OCI-LY1 (cell line): ENCODE measurements at regions not wholly inside any gene's neighbourhood (a gene's known extent, or its start where the extent isn't known, plus 50 kb on each side); places are given as distances from the start of the nearest gene placed in this dataset.

Source experiments
- CTCF ChIP-seq: fragments of 200-600 bp; sonication (generic), shearing (Covaris generic); IDR thresholded peaks from 2 replicates; pipeline ENCODE4 v1.5.1; 2017; ENCODE audit warnings: mild to moderate bottlenecking, antibody characterized with exemption, low read length, moderate library complexity, mixed read lengths
- EZH2 ChIP-seq: fragments of 200-600 bp; sonication (generic), shearing (Covaris generic); IDR thresholded peaks from 2 replicates; pipeline ENCODE4 v1.8.0; 2017; ENCODE audit warnings: borderline replicate concordance, mixed run types, mild to moderate bottlenecking, antibody characterized with exemption, low read length, moderate library complexity, mixed read lengths

- no peak for TF ChIP-seq CTCF
- no peak for TF ChIP-seq EZH2
Observed at GRCh38 chr11:29051935-29052334, 943.7 kb downstream of the METTL15 start.
